HG03095 (cell line): ENCODE measurements at regions not wholly inside any gene's neighbourhood (a gene's known extent, or its start where the extent isn't known, plus 50 kb on each side); places are given as distances from the start of the nearest gene placed in this dataset.

Source experiments
- ATAC-seq: cut with Tn5 transposase; IDR thresholded peaks from one replicate; pipeline ENCODE4 v1.9.1; 2021; ENCODE audit warnings: moderate library complexity; ENCODE audit not compliant: unreplicated experiment

- no peak for ATAC-seq
Measured at GRCh38 chr6:147903321-147903720, 394.8 kb downstream of the SAMD5 start.

GRCh38 chr6:147903931-147904330, 395.4 kb downstream of the SAMD5 start:
- ATAC-seq, result no peak

- no peak for ATAC-seq
Measured at GRCh38 chr6:147904416-147904815, 395.9 kb downstream of the SAMD5 start.

GRCh38 chr6:147905711-147906110, 397.2 kb downstream of the SAMD5 start:
- no peak for ATAC-seq

- ATAC-seq, result no peak
Measured at GRCh38 chr6:147906361-147906760, 397.9 kb downstream of the SAMD5 start.

GRCh38 chr6:147909640-147910039, 401.1 kb downstream of the SAMD5 start:
- ATAC-seq, result no peak

- ATAC-seq, result no peak
Measured at GRCh38 chr6:147910281-147910680, 401.8 kb downstream of the SAMD5 start.

- no peak for ATAC-seq
Measured at GRCh38 chr6:147911057-147911456, 402.6 kb downstream of the SAMD5 start.

- ATAC-seq, result no peak
Measured at GRCh38 chr6:147911686-147912085, 403.2 kb downstream of the SAMD5 start.

GRCh38 chr6:147922799-147923198, 414.3 kb downstream of the SAMD5 start:
- no peak for ATAC-seq

GRCh38 chr6:147924598-147924997, 416.1 kb downstream of the SAMD5 start:
- no peak for ATAC-seq

GRCh38 chr6:147925826-147926225, 416.8 kb upstream of the SASH1 start:
- ATAC-seq, result no peak

- ATAC-seq, result no peak
Measured at GRCh38 chr6:147930745-147931144, 411.9 kb upstream of the SASH1 start.

- no peak for ATAC-seq
Measured at GRCh38 chr6:147933224-147933623, 409.4 kb upstream of the SASH1 start.

GRCh38 chr6:147935656-147936055, 407.0 kb upstream of the SASH1 start:
- no peak for ATAC-seq

- ATAC-seq, result no peak
Measured at GRCh38 chr6:147936703-147937470, 405.8 kb upstream of the SASH1 start.

GRCh38 chr6:147941143-147941542, 401.5 kb upstream of the SASH1 start:
- no peak for ATAC-seq

GRCh38 chr6:147942363-147942762, 400.3 kb upstream of the SASH1 start:
- ATAC-seq, result no peak

GRCh38 chr6:147944122-147944521, 398.5 kb upstream of the SASH1 start:
- ATAC-seq, result no peak

- no peak for ATAC-seq
Measured at GRCh38 chr6:147947521-147947920, 395.1 kb upstream of the SASH1 start.

GRCh38 chr6:147949981-147950622, 392.5 kb upstream of the SASH1 start:
- ATAC-seq, result no peak

- no peak for ATAC-seq
Measured at GRCh38 chr6:147950623-147950987, 392.0 kb upstream of the SASH1 start.

- no peak for ATAC-seq
Measured at GRCh38 chr6:147951726-147952125, 390.9 kb upstream of the SASH1 start.
